ENCODE measurements at regions not wholly inside any gene's neighbourhood (a gene's known extent, or its start where the extent isn't known, plus 50 kb on each side); places are given as distances from the start of the nearest gene placed in this dataset.

DNA sequence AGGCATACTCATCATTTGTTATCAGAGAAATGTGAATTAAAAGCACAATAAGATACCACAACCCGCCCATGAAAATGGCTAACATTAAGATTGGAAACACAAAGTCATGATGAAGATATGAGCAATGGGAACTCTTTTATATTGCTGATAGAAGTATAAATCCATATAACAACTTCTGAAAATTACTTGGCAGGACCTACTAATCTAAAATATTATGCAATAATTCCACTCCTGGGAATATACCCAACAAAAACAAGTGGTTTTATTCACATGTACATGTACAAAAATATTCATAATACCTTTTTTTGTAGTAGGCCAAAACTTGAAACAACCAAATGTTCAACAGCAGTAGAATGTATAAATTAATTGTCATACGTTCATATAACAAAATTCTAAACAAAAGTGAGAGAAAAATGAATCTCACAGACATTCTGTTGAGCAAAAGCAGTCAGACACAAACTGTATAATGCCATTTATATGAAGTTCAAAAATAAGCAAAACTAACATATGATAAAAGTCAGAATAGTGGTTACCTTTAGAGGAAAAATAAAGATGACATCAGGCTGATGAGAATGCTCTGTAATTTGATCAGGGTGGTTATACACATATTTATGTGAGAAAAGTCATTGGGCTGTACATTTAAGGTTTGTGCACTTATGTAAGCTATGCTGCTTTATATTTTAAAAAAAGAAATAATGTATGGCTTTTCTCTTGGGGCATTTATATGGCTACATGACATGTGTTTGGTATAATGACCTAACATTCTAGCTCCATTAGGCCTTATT lies 309.2 kb upstream of the KITLG start:
- TF ChIP-seq, protein P1, sequence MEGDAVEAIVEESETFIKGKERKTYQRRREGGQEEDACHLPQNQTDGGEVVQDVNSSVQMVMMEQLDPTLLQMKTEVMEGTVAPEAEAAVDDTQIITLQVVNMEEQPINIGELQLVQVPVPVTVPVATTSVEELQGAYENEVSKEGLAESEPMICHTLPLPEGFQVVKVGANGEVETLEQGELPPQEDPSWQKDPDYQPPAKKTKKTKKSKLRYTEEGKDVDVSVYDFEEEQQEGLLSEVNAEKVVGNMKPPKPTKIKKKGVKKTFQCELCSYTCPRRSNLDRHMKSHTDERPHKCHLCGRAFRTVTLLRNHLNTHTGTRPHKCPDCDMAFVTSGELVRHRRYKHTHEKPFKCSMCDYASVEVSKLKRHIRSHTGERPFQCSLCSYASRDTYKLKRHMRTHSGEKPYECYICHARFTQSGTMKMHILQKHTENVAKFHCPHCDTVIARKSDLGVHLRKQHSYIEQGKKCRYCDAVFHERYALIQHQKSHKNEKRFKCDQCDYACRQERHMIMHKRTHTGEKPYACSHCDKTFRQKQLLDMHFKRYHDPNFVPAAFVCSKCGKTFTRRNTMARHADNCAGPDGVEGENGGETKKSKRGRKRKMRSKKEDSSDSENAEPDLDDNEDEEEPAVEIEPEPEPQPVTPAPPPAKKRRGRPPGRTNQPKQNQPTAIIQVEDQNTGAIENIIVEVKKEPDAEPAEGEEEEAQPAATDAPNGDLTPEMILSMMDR (IDR thresholded peaks at IDR 0.05) = no peak
- no peak for TF ChIP-seq POLR2A (IDR thresholded peaks at IDR 0.05)
